SKM-1 treated with dmso at 0.1 percent for 144 hours (cell line): ENCODE measurements at regions not wholly inside any gene's neighbourhood (a gene's known extent, or its start where the extent isn't known, plus 50 kb on each side); places are given as distances from the start of the nearest gene placed in this dataset.
A peak's percentile ranks its signal among the peaks of the same experiment; 100 is the strongest.
"Not testable (repeated sequence)": the region's sequence is repeated elsewhere in the genome, so short reads cannot be mapped to it uniquely, and the experiment has no call there.

ENCODE experiments used
- DNase-seq: peaks from one replicate; lab custom pipeline; 2025; ENCODE audit not compliant: unreplicated experiment; lab: John Stamatoyannopoulos, UW

GRCh38 chr4:40681600-40681999 is 51.9 kb upstream of the RBM47 start:
- no peak for DNase-seq

DNA sequence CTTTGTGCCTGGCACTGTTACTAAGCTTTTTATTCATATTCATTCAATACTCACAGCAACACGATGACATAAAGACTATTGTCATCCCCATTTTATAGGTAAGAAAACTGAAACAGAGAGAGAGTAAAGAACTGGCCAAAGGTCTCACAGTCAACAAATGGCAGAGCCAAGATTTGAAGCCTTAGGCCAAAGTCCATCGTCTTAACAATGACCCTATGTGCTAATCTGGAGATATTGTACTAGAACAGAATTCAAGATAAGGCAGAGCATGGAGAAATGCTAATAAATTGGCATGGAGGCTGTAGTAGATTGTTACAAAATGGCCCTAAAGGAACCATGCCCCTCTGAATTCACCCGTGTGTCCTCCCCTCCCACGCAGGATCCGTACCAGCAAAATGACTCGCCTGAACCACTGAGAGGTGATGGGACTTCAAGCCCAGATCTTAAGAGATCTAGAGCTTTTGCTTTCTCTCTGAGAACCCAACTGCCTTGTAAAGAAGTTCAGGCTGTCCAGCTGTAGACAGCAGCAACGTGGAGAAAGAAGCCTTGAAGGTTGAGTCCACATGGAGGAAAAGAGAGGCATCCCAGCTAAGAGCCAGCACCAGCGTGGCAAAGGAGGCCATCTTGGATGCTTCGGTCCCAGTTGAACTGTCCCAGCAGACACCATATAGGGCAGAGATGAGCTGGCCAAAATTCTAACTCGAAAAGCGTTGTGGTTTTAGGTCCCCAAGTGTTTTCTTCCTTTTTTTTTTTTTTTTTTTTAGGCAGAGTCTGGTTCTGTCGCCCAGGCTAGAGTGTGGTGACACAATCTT is 52.8 kb upstream of the RBM47 start:
- peak; percentile 49 for DNase-seq

DNA sequence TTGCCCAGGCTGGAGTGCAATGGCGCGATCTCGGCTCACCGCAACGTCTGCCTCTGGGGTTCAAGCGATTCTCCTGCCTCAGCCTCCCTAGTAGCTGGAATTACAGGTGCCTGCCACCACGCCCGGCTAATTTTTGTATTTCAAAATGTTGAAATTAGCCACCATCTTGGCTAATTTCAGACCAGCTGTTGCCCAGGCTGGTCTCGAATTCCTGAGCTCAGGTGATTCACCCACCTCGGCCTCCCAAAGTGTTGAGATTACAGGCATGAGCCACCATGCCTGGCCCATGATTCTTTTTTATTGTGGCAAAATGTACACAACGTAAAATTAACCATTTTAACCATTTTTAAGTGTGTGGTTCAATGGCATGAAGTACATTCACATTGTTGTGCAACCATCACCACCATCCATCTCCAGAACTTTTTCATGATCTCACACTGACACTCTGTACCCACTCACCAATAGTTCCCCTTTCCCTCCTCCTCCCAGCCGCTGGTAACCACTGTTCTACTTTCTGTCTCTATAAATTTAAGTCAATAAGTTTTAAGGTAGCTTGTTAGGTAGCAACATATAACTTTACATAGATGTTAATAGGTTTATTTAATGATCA is 54.0 kb upstream of the RBM47 start:
- peak; percentile 82 for DNase-seq

- DNase-seq: no peak
These were observed 54.7 kb upstream of the RBM47 start for GRCh38 chr4:40684404-40684803.

GRCh38 chr4:40685300-40685699 is 55.6 kb upstream of the RBM47 start:
- no peak for DNase-seq

GRCh38 chr4:40686081-40686913 is 56.6 kb upstream of the RBM47 start:
- DNase-seq: no peak

- no peak for DNase-seq
These were observed 58.2 kb upstream of the RBM47 start for GRCh38 chr4:40687676-40688389.

GRCh38 chr4:40688446-40689095 is 58.9 kb upstream of the RBM47 start:
- no peak for DNase-seq

DNA sequence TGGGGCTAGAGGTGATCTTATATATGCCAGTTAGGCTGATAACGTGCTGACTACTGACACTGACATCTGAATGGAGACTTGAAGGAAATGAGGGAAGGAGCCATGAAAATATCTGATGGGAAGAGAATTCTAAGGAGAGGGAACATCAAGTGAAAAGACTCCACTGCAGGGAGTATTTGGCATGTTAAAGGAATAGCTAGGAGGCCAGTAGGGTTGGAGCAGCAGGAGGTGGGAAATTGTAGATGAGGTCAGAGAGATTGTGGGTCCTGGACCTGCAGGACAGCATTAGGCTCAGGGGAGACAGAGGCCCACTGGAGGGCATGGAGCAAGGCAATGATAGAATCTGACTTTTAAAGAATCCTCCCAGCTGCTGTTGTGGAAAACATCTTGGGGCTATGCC is 55.8 kb upstream of the NSUN7 start:
- no peak for DNase-seq

DNA sequence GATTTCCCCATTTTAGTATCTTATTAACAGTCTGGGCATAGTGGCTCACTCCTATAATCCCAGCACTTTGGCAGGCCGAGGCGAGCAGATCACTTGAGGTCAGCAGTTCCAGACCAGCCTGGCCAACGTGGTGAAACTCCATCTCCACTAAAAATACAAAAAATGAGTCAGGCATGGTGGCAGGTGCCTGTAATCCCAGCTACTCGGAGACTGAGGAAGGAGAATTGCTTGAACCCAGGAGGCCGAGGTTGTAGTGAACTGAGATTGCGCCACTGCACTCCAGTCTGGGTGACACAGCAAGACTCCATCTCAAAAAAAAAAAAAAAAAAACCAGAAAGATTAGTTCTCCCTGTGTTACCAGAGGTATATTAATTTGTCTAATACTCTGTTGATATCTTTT is 52.3 kb upstream of the NSUN7 start:
- DNase-seq: not testable (repeated sequence)

- no peak for DNase-seq
These were observed 51.0 kb upstream of the NSUN7 start for GRCh38 chr4:40698733-40699132.

DNA sequence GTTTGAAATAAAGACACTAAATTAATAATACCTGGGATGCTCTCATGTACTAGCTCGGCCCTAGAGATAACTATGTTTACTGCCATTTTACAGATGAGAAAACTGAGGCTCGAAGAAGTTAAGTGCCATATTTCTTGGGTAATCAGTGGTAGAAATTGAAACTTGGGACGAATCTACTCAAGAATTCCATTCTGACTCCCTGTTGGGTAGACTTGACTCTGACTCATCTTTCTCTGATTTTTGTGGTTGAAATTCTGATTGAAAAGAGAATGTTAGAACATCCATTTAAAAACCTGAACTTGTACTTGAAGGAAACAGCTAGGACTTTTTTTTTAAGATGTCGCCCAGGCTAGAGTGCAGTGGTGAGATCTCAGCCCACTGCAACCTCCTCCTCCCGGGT is 50.1 kb upstream of the NSUN7 start:
- DNase-seq: no peak
